Fibroblast of peridontal ligament (primary cell): ENCODE measurements at regions not wholly inside any gene's neighbourhood (a gene's known extent, or its start where the extent isn't known, plus 50 kb on each side); places are given as distances from the start of the nearest gene placed in this dataset.

Experiments
- DNase-seq: peaks from one replicate; pipeline ENCODE4 v3.0.0-alpha.2; 2010; ENCODE audit errors: extremely low read depth

GRCh38 chr4:14695095-14695845, 307.0 kb upstream of the CPEB2 start:
- no peak for DNase-seq

- no peak for DNase-seq
Measured at GRCh38 chr4:14700083-14700482, 302.2 kb upstream of the CPEB2 start.

- no peak for DNase-seq
Measured at GRCh38 chr4:14700544-14700943, 301.7 kb upstream of the CPEB2 start.

DNA sequence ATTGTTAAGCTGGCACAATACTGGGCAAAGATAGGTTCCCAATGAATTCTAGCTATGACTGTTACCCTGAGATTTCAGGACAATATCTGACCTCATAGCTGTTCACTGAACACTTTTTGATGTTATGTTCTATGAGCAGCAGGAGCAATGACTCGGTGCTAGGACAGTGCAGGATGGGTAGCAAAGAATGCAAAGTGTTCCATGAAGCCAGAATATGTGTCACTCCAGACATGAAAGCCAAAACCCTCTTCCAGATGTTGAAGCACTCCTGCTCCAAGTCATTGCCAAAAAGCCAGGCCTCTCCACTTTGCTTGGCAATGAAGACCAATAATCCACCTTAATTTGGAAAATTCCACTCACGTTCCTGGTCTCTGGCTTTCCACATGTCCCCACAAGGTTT, 300.9 kb upstream of the CPEB2 start:
- no peak for DNase-seq

GRCh38 chr4:14701896-14702295, 300.4 kb upstream of the CPEB2 start:
- peak; percentile 9 for DNase-seq

GRCh38 chr4:14708574-14708973, 293.7 kb upstream of the CPEB2 start:
- DNase-seq = no peak

- DNase-seq = no peak
Measured at GRCh38 chr4:14711259-14711658, 291.0 kb upstream of the CPEB2 start.

DNA sequence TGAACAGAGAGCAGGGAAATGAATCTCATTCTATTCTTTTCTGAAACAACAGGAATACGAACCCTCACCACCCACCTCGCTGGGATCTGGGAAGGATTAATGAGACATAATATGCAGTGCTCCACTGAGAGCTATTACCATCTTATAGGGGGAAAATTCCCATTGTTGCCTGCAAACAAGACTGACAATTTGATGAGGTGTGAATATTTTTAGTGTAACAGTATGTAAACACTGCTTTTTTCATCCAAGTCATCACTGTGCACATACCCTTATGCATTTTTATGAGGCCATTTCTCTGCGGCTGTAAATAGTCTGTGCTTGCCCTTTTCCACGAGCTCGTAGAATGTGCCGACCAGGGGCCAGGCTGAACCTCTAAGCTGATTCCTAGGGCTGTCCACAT, 285.6 kb upstream of the CPEB2 start:
- DNase-seq = no peak

GRCh38 chr4:14719053-14719452, 283.2 kb upstream of the CPEB2 start:
- DNase-seq = peak; percentile 75

DNA sequence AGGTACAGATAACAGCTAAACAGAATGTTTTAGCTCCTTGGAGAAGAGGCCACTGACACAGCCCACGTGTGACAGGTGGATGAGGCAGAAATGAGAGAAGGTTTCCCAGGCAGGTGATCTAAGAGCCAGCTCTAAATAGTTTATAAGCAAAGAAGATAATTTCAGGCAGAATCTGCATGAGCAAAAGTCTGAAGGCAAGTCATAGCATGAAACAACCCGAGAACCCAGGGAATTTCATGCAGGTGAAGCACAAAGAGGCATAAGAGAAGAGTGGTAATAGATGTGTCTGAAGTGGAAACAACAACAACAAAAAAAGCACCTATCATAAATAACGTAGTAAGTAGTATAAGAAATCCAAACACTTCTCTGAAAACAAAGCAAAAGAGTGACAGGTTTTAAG, 275.8 kb upstream of the CPEB2 start:
- no peak for DNase-seq

DNA sequence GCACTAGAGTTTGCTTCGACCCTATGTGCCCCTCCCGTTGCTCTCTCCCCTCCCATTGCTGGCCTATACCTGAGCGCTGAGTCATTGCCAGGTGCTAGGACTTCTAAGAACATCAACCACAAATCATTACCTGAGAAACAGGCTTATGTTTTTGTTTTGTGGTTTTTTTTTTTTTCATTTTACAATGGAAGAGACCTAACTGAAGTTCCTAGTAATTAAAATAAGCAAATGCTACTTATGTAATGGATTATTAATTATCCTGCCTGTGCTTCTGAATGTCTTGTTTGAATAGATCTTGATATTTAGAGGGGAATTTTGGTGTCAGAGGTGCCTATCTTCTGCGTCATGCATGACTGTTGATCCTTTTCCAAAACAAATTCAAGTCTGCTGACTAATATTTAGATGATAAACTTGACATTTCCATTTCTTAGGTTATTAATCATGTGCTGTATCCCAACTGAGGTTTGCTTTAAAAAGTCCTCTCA, 275.4 kb upstream of the CPEB2 start:
- DNase-seq = peak; percentile 47

DNA sequence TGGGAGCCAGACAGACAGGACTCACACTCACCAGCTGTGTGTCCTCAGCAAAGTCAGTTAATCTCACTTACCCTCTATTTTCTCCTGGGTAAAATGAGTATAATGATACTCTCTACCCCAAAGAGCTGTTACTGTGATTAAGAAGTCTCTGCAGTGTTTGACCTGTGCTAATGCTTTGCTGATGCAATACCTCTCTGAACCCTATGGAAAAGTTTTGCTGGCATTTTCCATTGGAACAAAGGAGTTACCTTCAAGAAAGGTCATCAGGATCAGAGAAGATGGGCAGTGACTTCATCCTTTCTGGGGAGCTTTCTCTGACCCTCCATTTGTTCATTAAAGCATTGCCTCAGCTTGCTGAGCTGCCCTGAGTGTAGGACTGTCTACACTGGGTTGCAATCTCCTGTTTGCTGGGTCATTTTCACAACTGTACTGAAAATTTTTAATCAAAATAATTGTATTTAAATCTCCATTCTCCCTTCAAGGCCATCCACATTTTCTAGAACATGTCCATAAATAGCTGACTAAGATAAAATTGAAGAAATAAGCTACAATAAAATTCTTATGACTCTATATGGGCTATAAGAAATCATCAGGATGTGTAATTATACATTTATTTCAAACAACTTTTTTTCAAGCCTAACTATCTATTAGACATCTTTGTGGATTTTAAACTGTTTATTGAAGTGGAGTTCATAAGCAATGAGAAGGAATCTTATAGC, 272.8 kb upstream of the CPEB2 start:
- DNase-seq = no peak

DNA sequence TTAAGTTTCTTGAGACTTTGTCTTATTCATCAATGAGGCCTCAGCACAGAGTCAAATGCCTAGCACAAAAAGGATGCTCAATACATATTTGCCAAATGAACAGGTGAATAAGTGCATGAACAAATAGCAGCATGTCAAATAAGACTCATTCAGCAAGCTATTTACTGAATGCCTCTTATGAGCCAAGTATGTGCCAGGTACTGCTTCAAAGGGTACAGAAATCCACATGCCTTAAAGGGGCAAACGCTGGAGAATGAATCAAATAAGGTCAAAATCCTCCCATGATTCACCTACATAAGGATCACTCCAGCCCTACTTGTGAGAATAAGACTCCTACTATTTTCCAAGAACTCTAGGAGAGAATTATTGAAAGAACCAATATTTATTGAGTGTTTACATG, 260.2 kb upstream of the CPEB2 start:
- no peak for DNase-seq

GRCh38 chr4:14743172-14743571, 259.1 kb upstream of the CPEB2 start:
- no peak for DNase-seq

GRCh38 chr4:14743601-14744000, 258.7 kb upstream of the CPEB2 start:
- DNase-seq = peak; percentile 81

DNA sequence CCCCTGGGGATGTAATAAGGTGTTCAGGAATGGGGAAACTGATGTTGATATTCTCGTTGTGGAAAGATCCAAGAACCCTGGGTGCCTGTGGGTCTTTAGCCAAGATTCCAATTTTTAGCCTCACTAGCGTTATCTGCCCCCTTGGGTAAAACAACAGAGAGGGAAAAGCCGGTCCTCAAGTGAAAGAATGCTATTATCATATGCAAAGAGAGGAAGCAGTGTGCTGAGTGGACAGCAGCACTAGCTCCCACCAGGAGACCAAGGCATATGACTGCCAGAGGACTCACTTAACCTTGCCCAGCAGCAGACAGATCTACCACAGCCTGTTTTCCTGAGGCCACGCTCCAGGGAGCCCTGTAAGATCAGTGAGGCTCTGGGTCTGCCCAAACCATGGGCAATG, 257.9 kb upstream of the CPEB2 start:
- no peak for DNase-seq

GRCh38 chr4:14749910-14750309, 252.4 kb upstream of the CPEB2 start:
- peak; percentile 37 for DNase-seq

- no peak for DNase-seq
Measured at GRCh38 chr4:14752341-14753046, 249.8 kb upstream of the CPEB2 start.

GRCh38 chr4:14767142-14767541, 235.1 kb upstream of the CPEB2 start:
- DNase-seq = no peak

DNA sequence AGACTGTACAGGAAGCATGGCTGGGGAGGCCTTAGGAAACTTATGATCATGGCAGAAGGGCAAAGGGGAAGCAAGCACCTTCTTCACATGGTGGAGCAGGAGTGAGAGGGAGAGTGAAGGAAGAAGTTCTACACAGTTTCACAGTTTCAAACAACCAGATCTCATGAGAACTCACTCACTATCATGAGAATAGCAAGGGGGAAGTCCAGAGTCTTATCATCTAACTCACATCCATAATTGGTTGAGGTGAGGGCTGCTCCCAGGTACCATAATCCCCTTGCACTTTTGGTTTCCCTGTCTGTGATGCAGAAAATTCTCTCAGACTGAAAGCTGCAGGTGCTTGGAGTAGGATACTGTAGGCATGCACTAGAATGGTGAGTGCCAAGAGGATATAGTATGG, 233.8 kb upstream of the CPEB2 start:
- no peak for DNase-seq

DNA sequence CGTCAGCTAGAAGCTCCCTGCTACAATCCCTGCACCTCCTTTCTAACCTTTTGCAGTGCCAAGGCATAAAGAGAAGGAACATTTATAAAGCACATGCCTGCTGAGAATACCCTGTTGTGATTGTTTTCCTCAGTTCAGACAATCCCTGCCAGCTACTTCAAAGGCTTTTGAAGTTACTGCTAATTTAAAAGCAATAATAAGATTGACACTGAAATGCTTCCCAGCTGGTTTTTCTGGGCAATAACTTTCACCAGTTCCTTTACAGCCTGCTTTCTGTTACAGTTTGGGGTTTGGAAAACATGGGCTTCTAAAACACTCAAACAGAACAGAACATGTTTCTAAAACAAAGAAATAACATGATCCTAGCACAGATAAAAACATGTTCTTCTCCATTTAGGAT, 232.3 kb upstream of the CPEB2 start:
- no peak for DNase-seq

GRCh38 chr4:14771094-14771493, 231.2 kb upstream of the CPEB2 start:
- DNase-seq = peak; percentile 94
